RPMI7951 (cell line): ENCODE measurements at regions not wholly inside any gene's neighbourhood (a gene's known extent, or its start where the extent isn't known, plus 50 kb on each side); places are given as distances from the start of the nearest gene placed in this dataset.
A peak's percentile ranks its signal among the peaks of the same experiment; 100 is the strongest.

ENCODE experiments used
- DNase-seq: peaks from one replicate; pipeline ENCODE4 v3.0.0-alpha.2; 2012; ENCODE audit warnings: low read depth

- no peak for DNase-seq
Measured at GRCh38 chr12:127720334-127720733, 546.6 kb upstream of the TMEM132C start.

- no peak for DNase-seq
Measured at GRCh38 chr12:127722611-127723010, 544.4 kb upstream of the TMEM132C start.

- DNase-seq: no peak
Measured at GRCh38 chr12:127723251-127723650, 543.7 kb upstream of the TMEM132C start.

GRCh38 chr12:127726671-127727315 is 540.2 kb upstream of the TMEM132C start:
- DNase-seq: no peak

GRCh38 chr12:127728285-127728684 is 538.7 kb upstream of the TMEM132C start:
- DNase-seq: peak; percentile 8

GRCh38 chr12:127728729-127729128 is 538.2 kb upstream of the TMEM132C start:
- no peak for DNase-seq

GRCh38 chr12:127729381-127729780 is 537.6 kb upstream of the TMEM132C start:
- DNase-seq: peak; percentile 34

- no peak for DNase-seq
Measured at GRCh38 chr12:127731657-127732056, 535.3 kb upstream of the TMEM132C start.

GRCh38 chr12:127742231-127742630 is 524.7 kb upstream of the TMEM132C start:
- DNase-seq: peak; percentile 54

- DNase-seq: peak; percentile 37
Measured at GRCh38 chr12:127745469-127746212, 521.3 kb upstream of the TMEM132C start.

GRCh38 chr12:127749416-127749815 is 517.6 kb upstream of the TMEM132C start:
- no peak for DNase-seq

GRCh38 chr12:127750076-127750840 is 516.7 kb upstream of the TMEM132C start:
- no peak for DNase-seq

- no peak for DNase-seq
Measured at GRCh38 chr12:127752802-127753201, 514.2 kb upstream of the TMEM132C start.

GRCh38 chr12:127760357-127760756 is 506.6 kb upstream of the TMEM132C start:
- no peak for DNase-seq

GRCh38 chr12:127760996-127761395 is 506.0 kb upstream of the TMEM132C start:
- no peak for DNase-seq

GRCh38 chr12:127761880-127762279 is 505.1 kb upstream of the TMEM132C start:
- DNase-seq: no peak

- DNase-seq: peak; percentile 50
Measured at GRCh38 chr12:127767656-127768055, 499.3 kb upstream of the TMEM132C start.

- peak; percentile 19 for DNase-seq
Measured at GRCh38 chr12:127770118-127770517, 496.9 kb upstream of the TMEM132C start.

GRCh38 chr12:127771546-127771945 is 495.4 kb upstream of the TMEM132C start:
- DNase-seq: no peak

- DNase-seq: no peak
Measured at GRCh38 chr12:127773520-127773919, 493.4 kb upstream of the TMEM132C start.

- DNase-seq: no peak
Measured at GRCh38 chr12:127774828-127775227, 492.1 kb upstream of the TMEM132C start.

GRCh38 chr12:127779301-127780045 is 487.5 kb upstream of the TMEM132C start:
- DNase-seq: peak; percentile 14
